ENCODE measurements at regions not wholly inside any gene's neighbourhood (a gene's known extent, or its start where the extent isn't known, plus 50 kb on each side); places are given as distances from the start of the nearest gene placed in this dataset.

DNA sequence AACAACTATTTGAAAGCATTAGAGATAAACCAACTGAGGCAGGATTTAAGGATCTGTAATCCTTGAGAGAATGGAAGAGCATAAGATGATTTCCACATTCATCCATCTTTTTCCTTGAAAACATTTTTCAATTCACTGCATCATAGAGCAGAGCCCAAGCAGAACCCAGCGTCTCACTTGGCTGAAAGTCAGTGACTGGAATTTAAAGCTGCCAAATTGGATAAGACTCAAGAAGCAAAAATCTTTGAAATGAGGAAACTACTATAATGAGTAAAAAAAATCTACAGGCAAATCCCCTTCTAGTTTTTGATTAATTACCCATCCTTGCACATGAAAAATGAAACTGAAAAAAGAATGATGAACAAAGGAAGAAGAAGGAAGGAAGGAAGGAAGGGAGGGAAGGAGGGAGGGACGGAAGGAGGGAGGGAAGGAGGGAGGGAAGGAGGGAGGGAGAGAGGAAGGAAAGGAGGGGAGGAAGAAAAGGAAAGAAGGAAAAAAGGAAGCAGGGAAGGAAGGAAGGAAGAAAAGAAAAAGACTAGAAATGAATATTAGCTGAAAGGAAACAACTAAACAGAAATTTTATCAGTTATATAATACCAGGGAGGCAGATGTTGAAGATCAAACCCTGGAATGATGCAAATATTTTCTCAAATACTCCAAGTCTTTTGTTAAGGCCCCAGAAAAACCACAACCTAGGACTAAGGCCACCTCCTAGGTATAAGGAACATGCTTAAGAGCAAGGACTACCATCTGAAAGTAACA, 336.3 kb upstream of the MAGI2 start:
- TF ChIP-seq ZFX (IDR thresholded peaks at IDR 0.05): no peak
- H3K27ac ChIP-seq: no peak overlapping the region

DNA sequence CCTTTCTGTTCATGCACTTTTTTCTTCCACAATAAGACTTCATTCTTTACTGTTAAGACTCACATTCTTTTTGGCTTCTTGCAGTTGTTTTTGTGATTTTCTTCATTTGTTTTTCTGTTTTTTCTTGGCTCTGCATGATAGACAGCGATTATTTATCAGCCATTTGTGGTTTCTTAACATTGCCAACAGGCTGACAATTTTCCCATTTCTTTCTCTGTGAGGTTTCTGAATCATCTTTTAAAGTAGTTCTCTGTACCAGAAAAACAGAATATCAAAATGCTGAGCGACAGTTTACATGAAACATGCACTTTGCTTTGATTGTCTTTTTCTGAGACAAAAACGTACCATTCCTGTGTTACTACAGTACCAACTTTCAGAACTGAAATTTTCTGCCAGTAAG, 334.2 kb upstream of the MAGI2 start:
- TF ChIP-seq, protein P1, sequence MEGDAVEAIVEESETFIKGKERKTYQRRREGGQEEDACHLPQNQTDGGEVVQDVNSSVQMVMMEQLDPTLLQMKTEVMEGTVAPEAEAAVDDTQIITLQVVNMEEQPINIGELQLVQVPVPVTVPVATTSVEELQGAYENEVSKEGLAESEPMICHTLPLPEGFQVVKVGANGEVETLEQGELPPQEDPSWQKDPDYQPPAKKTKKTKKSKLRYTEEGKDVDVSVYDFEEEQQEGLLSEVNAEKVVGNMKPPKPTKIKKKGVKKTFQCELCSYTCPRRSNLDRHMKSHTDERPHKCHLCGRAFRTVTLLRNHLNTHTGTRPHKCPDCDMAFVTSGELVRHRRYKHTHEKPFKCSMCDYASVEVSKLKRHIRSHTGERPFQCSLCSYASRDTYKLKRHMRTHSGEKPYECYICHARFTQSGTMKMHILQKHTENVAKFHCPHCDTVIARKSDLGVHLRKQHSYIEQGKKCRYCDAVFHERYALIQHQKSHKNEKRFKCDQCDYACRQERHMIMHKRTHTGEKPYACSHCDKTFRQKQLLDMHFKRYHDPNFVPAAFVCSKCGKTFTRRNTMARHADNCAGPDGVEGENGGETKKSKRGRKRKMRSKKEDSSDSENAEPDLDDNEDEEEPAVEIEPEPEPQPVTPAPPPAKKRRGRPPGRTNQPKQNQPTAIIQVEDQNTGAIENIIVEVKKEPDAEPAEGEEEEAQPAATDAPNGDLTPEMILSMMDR (conservative IDR thresholded peaks at IDR 0.05): no peak
- TF ChIP-seq ZFX (IDR thresholded peaks at IDR 0.05): no peak
- no peak overlapping the region for H3K27ac ChIP-seq

DNA sequence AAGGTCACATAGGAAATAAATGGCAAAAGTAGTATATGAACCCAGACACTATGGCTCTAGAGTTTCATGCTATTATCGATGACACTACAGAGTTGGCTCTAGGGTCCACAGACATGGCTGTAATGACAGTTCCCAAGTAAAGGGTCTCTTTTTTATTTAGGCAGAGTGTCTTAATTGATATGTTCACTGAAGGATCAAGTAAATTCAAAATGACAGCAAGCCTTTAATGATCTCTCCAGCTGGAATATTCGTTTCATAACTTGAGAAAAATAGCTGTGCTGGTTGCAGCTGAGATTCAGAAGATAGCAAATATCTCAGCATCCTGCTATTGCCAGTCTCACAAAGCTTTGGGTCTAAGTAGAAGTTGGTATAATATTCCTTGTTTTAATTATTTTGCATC, 333.6 kb upstream of the MAGI2 start:
- no peak overlapping the region for H3K27ac ChIP-seq
- TF ChIP-seq, protein P1 (conservative IDR thresholded peaks at IDR 0.05): no peak

DNA sequence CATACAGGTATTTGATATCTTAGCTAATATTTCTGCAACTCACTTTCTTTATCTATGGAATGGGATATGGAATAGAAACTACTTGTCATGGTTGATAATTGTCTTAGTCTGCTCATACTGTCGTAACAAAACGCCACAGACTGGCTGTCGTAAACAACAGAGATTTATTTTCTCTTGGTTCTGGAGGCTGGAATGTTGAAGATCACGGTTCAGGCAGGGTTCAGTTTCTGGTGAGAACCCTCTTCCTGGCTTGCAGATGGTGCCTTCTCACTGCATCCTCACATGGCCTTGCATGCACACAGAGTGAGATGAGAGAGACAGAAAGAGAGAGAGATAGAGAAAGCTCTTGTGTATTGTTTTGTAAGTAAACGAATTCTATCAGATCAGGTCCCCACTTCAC, 332.7 kb upstream of the MAGI2 start:
- no peak overlapping the region for H3K27ac ChIP-seq
- TF ChIP-seq ZFX (IDR thresholded peaks at IDR 0.05): no peak
- TF ChIP-seq, protein P1 (conservative IDR thresholded peaks at IDR 0.05): no peak

DNA sequence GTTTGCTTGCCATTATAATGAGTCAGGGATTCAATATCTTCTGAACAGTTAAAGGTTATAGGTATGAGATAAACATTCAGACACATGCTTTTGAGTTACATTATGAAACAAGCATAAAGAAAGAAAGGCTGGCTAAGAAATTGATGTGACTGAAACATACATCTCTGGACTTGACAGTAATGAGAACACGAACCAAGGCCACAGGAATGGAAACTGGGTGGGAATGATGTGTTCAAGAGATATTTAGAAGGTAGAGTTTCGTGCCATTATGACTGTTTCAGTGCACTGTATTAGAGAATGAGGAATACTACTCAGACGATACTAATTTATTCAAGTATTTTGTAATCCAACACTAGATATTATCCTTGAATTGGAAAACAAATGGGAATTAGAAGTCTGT, 332.1 kb upstream of the MAGI2 start:
- no peak overlapping the region for H3K27ac ChIP-seq
- TF ChIP-seq, protein P1 (conservative IDR thresholded peaks at IDR 0.05): no peak
- TF ChIP-seq ZFX (IDR thresholded peaks at IDR 0.05): no peak

DNA sequence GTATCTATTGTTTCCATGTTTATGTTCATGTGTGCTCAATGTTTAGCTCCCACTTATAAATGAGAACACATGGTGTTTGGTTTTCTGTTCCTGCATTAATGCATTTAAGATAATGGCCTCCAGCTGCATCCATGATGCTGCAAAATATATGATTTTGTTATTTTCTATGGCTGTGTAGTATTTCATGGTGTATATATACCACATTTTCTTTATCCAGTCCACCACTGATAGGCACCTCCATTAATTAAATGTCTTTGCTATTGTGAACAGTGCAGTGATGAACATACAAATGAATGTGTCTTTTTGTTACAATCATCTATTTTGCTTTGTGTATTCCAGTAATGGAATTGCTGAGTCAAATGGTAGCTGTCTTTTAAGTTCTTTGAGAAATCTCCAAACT, 329.4 kb upstream of the MAGI2 start:
- TF ChIP-seq, protein P1 (conservative IDR thresholded peaks at IDR 0.05): no peak
- no peak for TF ChIP-seq ZFX (IDR thresholded peaks at IDR 0.05)
- H3K27ac ChIP-seq: no peak overlapping the region

DNA sequence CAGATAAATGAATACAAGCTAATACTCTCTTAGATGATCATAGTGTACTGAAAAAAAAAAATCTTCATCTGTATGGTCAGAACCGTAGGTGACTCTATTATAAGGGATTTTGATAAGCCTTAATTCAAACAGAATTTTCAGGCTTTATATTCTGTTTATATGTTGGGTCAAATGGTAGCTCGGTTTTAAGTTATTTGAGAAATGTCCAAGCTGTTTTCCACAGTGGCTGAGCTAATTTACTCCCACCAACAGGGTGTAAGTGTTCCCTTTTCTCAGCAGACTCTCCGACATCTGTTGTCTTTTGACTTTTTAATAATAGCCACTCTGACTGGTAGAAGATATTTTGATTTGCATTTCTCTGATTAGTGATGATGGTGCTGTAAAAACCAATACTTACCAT, 328.8 kb upstream of the MAGI2 start:
- no peak overlapping the region for H3K27ac ChIP-seq
- TF ChIP-seq, protein P1 (conservative IDR thresholded peaks at IDR 0.05): no peak
- no peak for TF ChIP-seq ZFX (IDR thresholded peaks at IDR 0.05)

DNA sequence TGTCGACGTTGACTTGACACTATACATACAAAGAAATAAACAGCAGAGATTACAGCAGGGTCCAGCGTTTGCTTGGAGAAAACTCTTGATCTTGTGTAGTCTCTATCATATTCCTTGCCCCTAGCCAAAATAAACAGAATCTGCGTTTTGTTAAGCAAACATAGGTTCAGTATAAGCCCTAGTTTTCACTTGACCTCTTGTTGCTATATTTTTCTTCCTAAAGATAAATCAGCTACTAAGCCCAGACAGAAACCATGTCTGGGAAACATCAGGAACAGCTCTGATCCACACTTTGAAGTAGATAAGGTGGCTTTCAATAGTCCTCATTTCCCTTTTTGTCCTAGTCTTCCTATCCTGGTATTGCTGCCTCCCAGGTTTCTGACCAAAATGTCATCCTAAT, 328.2 kb upstream of the MAGI2 start:
- no peak overlapping the region for H3K27ac ChIP-seq
- TF ChIP-seq ZFX (IDR thresholded peaks at IDR 0.05): no peak
- TF ChIP-seq, protein P1 (conservative IDR thresholded peaks at IDR 0.05): no peak

All from C4-2B (cell line).